ENCODE measurements at regions not wholly inside any gene's neighbourhood (a gene's known extent, or its start where the extent isn't known, plus 50 kb on each side); places are given as distances from the start of the nearest gene placed in this dataset.

- DNase-seq (ENCODE audit: extremely low read depth, low read depth, low spot score): no peak
Measured at GRCh38 chr17:72254808-72255449, 134.1 kb downstream of the SOX9 start.

- no peak for DNase-seq (ENCODE audit: extremely low read depth, low read depth, low spot score)
Measured at GRCh38 chr17:72255481-72255880, 134.7 kb downstream of the SOX9 start.

GRCh38 chr17:72258711-72259110 lies 137.9 kb downstream of the SOX9 start:
- no peak for DNase-seq (ENCODE audit: extremely low read depth, low read depth, low spot score)

GRCh38 chr17:72259922-72260321 lies 139.1 kb downstream of the SOX9 start:
- no peak for DNase-seq (ENCODE audit: extremely low read depth, low read depth, low spot score)

GRCh38 chr17:72262766-72263165 lies 141.9 kb downstream of the SOX9 start:
- DNase-seq (ENCODE audit: extremely low read depth, low read depth, low spot score): no peak

GRCh38 chr17:72264682-72265405 lies 144.0 kb downstream of the SOX9 start:
- DNase-seq (ENCODE audit: extremely low read depth, low read depth, low spot score): no peak

GRCh38 chr17:72266112-72266775 lies 145.4 kb downstream of the SOX9 start:
- DNase-seq (ENCODE audit: extremely low read depth, low read depth, low spot score): no peak

GRCh38 chr17:72267601-72268000 lies 146.8 kb downstream of the SOX9 start:
- no peak for DNase-seq (ENCODE audit: extremely low read depth, low read depth, low spot score)

GRCh38 chr17:72268431-72268830 lies 147.6 kb downstream of the SOX9 start:
- DNase-seq (ENCODE audit: extremely low read depth, low read depth, low spot score): no peak

- no peak for DNase-seq (ENCODE audit: extremely low read depth, low read depth, low spot score)
Measured at GRCh38 chr17:72270273-72270924, 149.6 kb downstream of the SOX9 start.

- no peak for DNase-seq (ENCODE audit: extremely low read depth, low read depth, low spot score)
Measured at GRCh38 chr17:72271603-72272002, 150.8 kb downstream of the SOX9 start.

GRCh38 chr17:72273289-72274056 lies 152.7 kb downstream of the SOX9 start:
- DNase-seq (ENCODE audit: extremely low read depth, low read depth, low spot score): no peak

- no peak for DNase-seq (ENCODE audit: extremely low read depth, low read depth, low spot score)
Measured at GRCh38 chr17:72274614-72275013, 153.8 kb downstream of the SOX9 start.

- DNase-seq (ENCODE audit: extremely low read depth, low read depth, low spot score): no peak
Measured at GRCh38 chr17:72280881-72281280, 160.1 kb downstream of the SOX9 start.

GRCh38 chr17:72282439-72283029 lies 161.7 kb downstream of the SOX9 start:
- DNase-seq (ENCODE audit: extremely low read depth, low read depth, low spot score): no peak

GRCh38 chr17:72284806-72285205 lies 164.0 kb downstream of the SOX9 start:
- no peak for DNase-seq (ENCODE audit: extremely low read depth, low read depth, low spot score)

GRCh38 chr17:72287586-72287985 lies 166.8 kb downstream of the SOX9 start:
- DNase-seq (ENCODE audit: extremely low read depth, low read depth, low spot score): no peak

- no peak for DNase-seq (ENCODE audit: extremely low read depth, low read depth, low spot score)
Measured at GRCh38 chr17:72294487-72294893, 173.7 kb downstream of the SOX9 start.

- no peak for DNase-seq (ENCODE audit: extremely low read depth, low read depth, low spot score)
Measured at GRCh38 chr17:72295916-72296315, 175.1 kb downstream of the SOX9 start.

- no peak for DNase-seq (ENCODE audit: extremely low read depth, low read depth, low spot score)
Measured at GRCh38 chr17:72296456-72296855, 175.6 kb downstream of the SOX9 start.
